Kidney epithelial cell (primary cell): ENCODE measurements at regions not wholly inside any gene's neighbourhood (a gene's known extent, or its start where the extent isn't known, plus 50 kb on each side); places are given as distances from the start of the nearest gene placed in this dataset.

ENCODE experiments used
- DNase-seq: peaks from one replicate; pipeline ENCODE4 v3.0.0-alpha.2; 2010; ENCODE audit warnings: low read depth
- H3K27me3 ChIP-seq: 2 replicates; pipeline ENCODE4 v1.6.0; 2011; ENCODE audit warnings: low read length; ENCODE audit not compliant: control insufficient read depth, insufficient read depth
- H3K36me3 ChIP-seq: 2 replicates; pipeline ENCODE4 v1.5.1; 2011; ENCODE audit warnings: low read length; ENCODE audit not compliant: control insufficient read depth, insufficient read depth
- H3K4me3 ChIP-seq: 2 replicates; pipeline ENCODE4 v1.5.1; 2011; ENCODE audit warnings: low read depth, mild to moderate bottlenecking, control low read depth, low read length
- CTCF ChIP-seq: IDR thresholded peaks from 2 replicates; pipeline ENCODE4 v1.5.1; 2011; ENCODE audit warnings: mild to moderate bottlenecking, moderate library complexity, low read length, control low read depth, inconsistent platforms; ENCODE audit not compliant: insufficient read depth, poor library complexity, severe bottlenecking

DNA sequence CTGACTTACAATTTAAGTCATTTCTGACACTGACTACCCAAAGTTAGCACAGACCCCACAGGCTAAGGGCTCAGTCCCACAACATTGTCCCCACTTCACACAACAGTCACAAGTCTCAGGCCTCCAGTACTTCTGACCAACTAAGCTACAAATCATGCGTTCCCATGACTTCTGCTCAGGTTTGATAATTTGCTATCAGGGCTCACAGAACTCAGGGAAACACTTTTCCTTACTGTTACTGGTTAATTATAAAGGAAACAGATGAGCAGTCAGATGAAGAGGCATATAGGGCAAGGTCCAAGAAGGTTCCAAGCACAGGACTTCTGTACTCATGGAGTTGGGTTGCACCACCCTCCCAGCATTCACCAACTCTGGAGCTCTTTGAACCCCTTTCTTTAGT is 151.2 kb upstream of the TNR start:
- DNase-seq: no peak
- TF ChIP-seq CTCF: no peak
- no peak overlapping the region for H3K4me3 ChIP-seq
- H3K27me3 ChIP-seq: no peaks in the 10 kb centered on the region
- no peaks in the 10 kb centered on the region for H3K36me3 ChIP-seq

GRCh38 chr1:175893192-175893591 is 149.8 kb upstream of the TNR start:
- no peak for DNase-seq

GRCh38 chr1:175892686-175893085 is 149.3 kb upstream of the TNR start:
- Histone ChIP-seq H3K27me3 (no peaks in the 10 kb centered on the region), H3K4me3 (no peak overlapping the region), H3K36me3 (no peaks in the 10 kb centered on the region)
- TF ChIP-seq CTCF: no peak
- no peak for DNase-seq

More at GRCh38 chr1:175893192-175893591, 149.8 kb upstream of the TNR start:
- no peak overlapping the region for H3K4me3 ChIP-seq
- TF ChIP-seq CTCF: no peak
- no peaks in the 10 kb centered on the region for H3K36me3 ChIP-seq
- no peaks in the 10 kb centered on the region for H3K27me3 ChIP-seq

GRCh38 chr1:175891783-175892309 is 148.5 kb upstream of the TNR start:
- H3K27me3 ChIP-seq: no peaks in the 10 kb centered on the region
- TF ChIP-seq CTCF: no peak
- H3K4me3 ChIP-seq: no peak overlapping the region
- H3K36me3 ChIP-seq: no peaks in the 10 kb centered on the region
- DNase-seq: no peak

DNA sequence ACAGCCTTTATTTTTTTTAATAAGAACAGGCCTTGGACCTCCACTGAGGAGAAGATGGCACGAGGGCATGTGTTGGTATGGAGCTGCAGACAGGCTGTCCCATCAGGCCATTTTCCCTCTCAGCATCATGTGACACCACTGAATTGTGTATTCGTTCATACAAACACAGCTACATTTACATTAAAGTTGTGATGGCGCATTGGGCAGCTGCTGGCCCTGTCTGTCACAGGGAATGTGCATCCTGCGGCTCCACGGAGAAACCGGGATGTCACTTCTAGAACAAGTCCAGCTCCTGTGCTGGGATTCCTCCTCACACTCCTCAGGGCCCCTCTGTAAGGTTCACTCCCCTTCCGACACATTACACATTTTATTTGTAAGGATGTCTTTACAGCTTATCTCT is 147.6 kb upstream of the TNR start:
- H3K4me3 ChIP-seq: no peak overlapping the region
- no peak for DNase-seq
- no peaks in the 10 kb centered on the region for H3K36me3 ChIP-seq
- no peaks in the 10 kb centered on the region for H3K27me3 ChIP-seq
- no peak for TF ChIP-seq CTCF

DNA sequence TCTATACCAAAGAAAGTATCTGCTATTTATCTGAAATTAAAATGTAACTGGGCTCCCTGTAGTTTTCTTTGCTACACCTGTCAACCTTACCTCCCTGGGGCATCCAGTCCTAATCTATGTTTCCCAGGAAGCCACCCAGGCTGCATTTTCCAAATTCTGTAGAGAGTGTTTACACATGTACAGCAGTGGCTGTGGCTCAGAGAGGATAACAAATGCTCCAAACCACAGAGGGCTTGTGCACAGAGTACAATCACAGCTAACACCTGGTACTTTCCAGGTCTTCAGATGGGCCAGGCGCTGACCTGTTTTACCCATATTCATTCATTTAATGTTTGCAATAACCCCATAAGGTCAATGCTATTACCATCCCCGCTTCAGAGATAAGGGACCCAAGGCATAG is 146.5 kb upstream of the TNR start:
- no peak for TF ChIP-seq CTCF
- H3K4me3 ChIP-seq: no peak overlapping the region
- H3K27me3 ChIP-seq: no peaks in the 10 kb centered on the region
- no peaks in the 10 kb centered on the region for H3K36me3 ChIP-seq
- no peak for DNase-seq
